Ectodermal cell (in vitro differentiated cells): ENCODE measurements at regions not wholly inside any gene's neighbourhood (a gene's known extent, or its start where the extent isn't known, plus 50 kb on each side); places are given as distances from the start of the nearest gene placed in this dataset.

Experiments
- H3K27ac ChIP-seq: 2 replicates; pipeline ENCODE4 v1.7.0; 2013; ENCODE audit warnings: mild to moderate bottlenecking, low read depth, low read length; ENCODE audit not compliant: insufficient read depth, poor library complexity, severe bottlenecking
- H3K27me3 ChIP-seq: 2 replicates; pipeline ENCODE4 v1.7.0; 2013; ENCODE audit warnings: mild to moderate bottlenecking, low read length; ENCODE audit not compliant: insufficient read depth, control insufficient read depth, poor library complexity, severe bottlenecking
- H3K36me3 ChIP-seq: one replicate; pipeline ENCODE4 v1.7.0; 2013; ENCODE audit warnings: low read length; ENCODE audit not compliant: control insufficient read depth, insufficient read depth
- H3K4me1 ChIP-seq: one replicate; pipeline ENCODE4 v1.7.0; 2013; ENCODE audit warnings: low read length; ENCODE audit not compliant: control insufficient read depth, insufficient read depth
- H3K4me3 ChIP-seq: 2 replicates; pipeline ENCODE4 v1.7.0; 2013; ENCODE audit warnings: low read depth, low read length, control low read depth; ENCODE audit not compliant: insufficient read depth
- H3K9me3 ChIP-seq: 2 replicates; pipeline ENCODE4 v1.7.0; 2013; ENCODE audit warnings: mild to moderate bottlenecking, low read length, moderate library complexity; ENCODE audit not compliant: control insufficient read depth
- WGBS, 2 experiments: methylation state at CpG; one replicate each; pipeline ENCODE4 v1.1.7; 2013; ENCODE audit warnings: missing lambda C conversion rate in 2 of 2; 5-methylcytosine and 5-hydroxymethylcytosine counted together

DNA sequence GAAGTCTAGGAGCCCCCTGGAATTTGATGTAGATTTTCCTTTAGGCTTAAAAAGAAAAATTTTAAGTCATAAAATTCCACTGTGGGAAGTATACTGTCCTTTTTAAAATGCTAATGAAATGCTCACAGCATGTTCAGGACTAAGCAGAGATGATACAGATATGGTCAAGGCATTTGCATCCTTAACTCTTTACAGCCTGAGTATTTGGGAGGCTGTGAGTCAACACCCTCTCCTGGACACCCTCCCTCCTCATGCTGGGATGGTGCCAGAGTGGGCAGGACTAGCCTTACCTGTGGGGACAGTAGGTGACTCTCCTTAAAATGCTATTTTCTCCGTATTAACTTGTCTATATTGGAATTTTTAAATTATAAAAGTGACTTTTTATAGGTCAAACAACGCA is 197.4 kb upstream of the ELL2 start:
- Histone ChIP-seq H3K27me3 (no peaks in the 10 kb centered on the region), H3K9me3 (no peaks in the 10 kb centered on the region), H3K4me3 (no peak overlapping the region), H3K27ac (no peak overlapping the region), H3K36me3 (no peaks in the 10 kb centered on the region), H3K4me1 (no peaks in the 10 kb centered on the region)
- 89 to 100% methylated on average over 1 to 2 of the region's 2 CpGs for WGBS, 2 experiments

DNA sequence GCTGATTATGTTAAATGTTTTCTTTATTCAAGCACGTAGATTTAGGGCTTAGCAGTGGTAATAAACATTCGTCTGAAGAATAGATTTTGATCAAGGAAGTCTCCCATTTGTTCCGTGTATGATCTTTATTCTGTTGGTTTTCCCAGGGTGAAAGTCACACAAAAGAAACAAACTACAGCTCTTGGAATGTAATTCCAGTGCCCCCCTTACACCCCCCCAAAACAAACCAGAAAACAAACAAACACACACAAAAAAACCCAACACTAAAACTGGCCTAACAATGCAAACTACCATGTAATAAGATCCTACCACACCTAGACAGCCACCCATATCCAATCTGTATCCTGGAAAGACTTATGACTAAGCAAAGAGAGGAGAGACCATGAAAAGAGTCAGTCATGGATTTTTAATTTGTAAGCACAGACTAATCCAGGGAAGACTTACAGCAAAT is 196.2 kb upstream of the ELL2 start:
- H3K27ac ChIP-seq, result no peak overlapping the region
- H3K4me3 ChIP-seq, result no peak overlapping the region
- 81 to 94% methylated on average over 3 of the region's 3 CpGs for WGBS, 2 experiments

GRCh38 chr5:96157077-96157780 is 195.6 kb upstream of the ELL2 start:
- Histone ChIP-seq H3K9me3 (no peaks in the 10 kb centered on the region), H3K4me3 (no peak overlapping the region), H3K4me1 (no peaks in the 10 kb centered on the region), H3K27ac (no peak overlapping the region), H3K27me3 (no peaks in the 10 kb centered on the region), H3K36me3 (no peaks in the 10 kb centered on the region)
- WGBS, 2 experiments, result 95% methylated on average over 4 of the region's 4 CpGs

More for the DNA sequence above, 196.2 kb upstream of the ELL2 start:
- no peaks in the 10 kb centered on the region for H3K36me3 ChIP-seq
- no peaks in the 10 kb centered on the region for H3K9me3 ChIP-seq
- H3K27me3 ChIP-seq, result no peaks in the 10 kb centered on the region
- no peaks in the 10 kb centered on the region for H3K4me1 ChIP-seq

DNA sequence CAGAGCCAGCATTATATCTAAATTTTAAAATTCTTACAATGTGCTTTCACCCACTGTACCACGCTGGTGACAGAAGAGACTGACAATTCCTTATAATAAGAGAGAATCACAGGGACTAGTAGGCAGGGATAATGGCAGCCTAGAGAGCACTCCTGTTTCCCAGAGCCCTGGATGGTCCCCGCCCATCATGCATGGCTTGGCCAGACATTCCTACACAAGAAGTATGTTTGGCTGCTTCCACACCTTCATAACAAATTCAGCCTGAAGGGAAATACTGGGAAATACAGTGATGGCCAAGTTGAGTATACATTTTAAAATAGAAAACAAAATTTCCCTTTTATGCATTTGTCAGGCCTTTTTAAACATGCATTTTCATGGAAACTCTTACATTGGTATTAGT is 193.5 kb upstream of the ELL2 start:
- Histone ChIP-seq H3K4me1 (no peaks in the 10 kb centered on the region), H3K36me3 (no peaks in the 10 kb centered on the region), H3K4me3 (no peak overlapping the region), H3K9me3 (no peaks in the 10 kb centered on the region), H3K27me3 (no peaks in the 10 kb centered on the region), H3K27ac (no peak overlapping the region)
- 94 to 100% methylated on average over 2 of the region's 2 CpGs for WGBS, 2 experiments

- Histone ChIP-seq H3K4me1 (no peaks in the 10 kb centered on the region), H3K9me3 (no peaks in the 10 kb centered on the region), H3K27ac (no peak overlapping the region), H3K27me3 (no peaks in the 10 kb centered on the region), H3K4me3 (no peak overlapping the region), H3K36me3 (no peaks in the 10 kb centered on the region)
- WGBS, 2 experiments, result 86 to 90% methylated on average over 2 of the region's 2 CpGs
Measured at GRCh38 chr5:96151891-96152290, 190.2 kb upstream of the ELL2 start.

DNA sequence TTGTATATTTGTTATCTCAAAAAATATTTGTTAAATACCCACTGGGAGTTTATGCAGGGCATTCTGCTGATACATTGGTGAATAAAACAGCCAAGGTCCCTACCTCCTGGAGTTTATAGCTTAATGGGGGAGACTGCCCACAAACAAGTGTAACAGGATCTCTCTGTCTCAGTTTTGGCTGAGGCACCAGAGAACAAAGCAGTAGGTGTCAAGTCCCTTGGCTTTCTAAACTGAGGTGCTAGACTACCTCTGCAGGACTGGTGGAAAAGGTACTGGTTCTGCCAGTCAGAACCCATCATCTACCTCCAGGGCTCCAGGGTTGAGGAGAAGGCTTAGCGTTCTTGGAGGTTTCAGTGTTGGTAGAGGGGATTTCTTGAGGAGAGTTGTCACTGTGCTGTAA is 188.4 kb upstream of the ELL2 start:
- H3K9me3 ChIP-seq, result no peaks in the 10 kb centered on the region
- H3K4me3 ChIP-seq, result no peak overlapping the region
- no peak overlapping the region for H3K27ac ChIP-seq
- 64 to 80% methylated on average over 1 of the region's 1 CpG for WGBS, 2 experiments
- no peaks in the 10 kb centered on the region for H3K4me1 ChIP-seq
- H3K36me3 ChIP-seq, result no peaks in the 10 kb centered on the region
- no peaks in the 10 kb centered on the region for H3K27me3 ChIP-seq

GRCh38 chr5:96149546-96149945 is 187.9 kb upstream of the ELL2 start:
- no peak overlapping the region for H3K4me3 ChIP-seq
- no peaks in the 10 kb centered on the region for H3K4me1 ChIP-seq
- no peaks in the 10 kb centered on the region for H3K36me3 ChIP-seq
- no peaks in the 10 kb centered on the region for H3K9me3 ChIP-seq
- no peak overlapping the region for H3K27ac ChIP-seq
- 95 to 100% methylated on average over 1 of the region's 1 CpG for WGBS, 2 experiments
- H3K27me3 ChIP-seq, result no peaks in the 10 kb centered on the region

DNA sequence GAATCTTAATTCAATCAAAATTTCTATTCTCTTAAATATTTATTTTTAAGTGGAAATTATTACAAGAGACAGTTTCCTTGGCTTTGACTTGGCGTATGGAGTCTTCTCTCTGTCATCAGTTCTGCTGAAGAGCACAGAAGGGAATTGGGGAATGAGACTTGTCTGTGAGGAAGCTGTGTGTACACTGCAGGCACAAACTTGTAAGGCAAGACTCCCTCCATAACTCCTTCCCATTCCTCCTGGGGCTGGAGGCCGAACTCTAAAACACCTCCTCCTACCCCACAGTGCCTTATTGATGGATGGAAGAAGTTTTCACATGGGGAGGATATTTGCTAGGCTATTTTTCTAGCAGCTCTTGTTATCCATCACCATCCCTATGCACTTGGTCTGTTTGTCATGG is 187.4 kb upstream of the ELL2 start:
- no peak overlapping the region for H3K4me3 ChIP-seq
- no peak overlapping the region for H3K27ac ChIP-seq
- no peaks in the 10 kb centered on the region for H3K27me3 ChIP-seq
- 100% methylated on average over 1 of the region's 2 CpGs for WGBS, 2 experiments
- no peaks in the 10 kb centered on the region for H3K4me1 ChIP-seq
- H3K36me3 ChIP-seq, result no peaks in the 10 kb centered on the region
- H3K9me3 ChIP-seq, result no peaks in the 10 kb centered on the region

- H3K9me3 ChIP-seq, result no peaks in the 10 kb centered on the region
- H3K27ac ChIP-seq, result no peak overlapping the region
- H3K27me3 ChIP-seq, result no peaks in the 10 kb centered on the region
- no peak overlapping the region for H3K4me3 ChIP-seq
- H3K4me1 ChIP-seq, result no peaks in the 10 kb centered on the region
- no peaks in the 10 kb centered on the region for H3K36me3 ChIP-seq
- WGBS, 2 experiments, result 95 to 98% methylated on average over 4 of the region's 4 CpGs
Measured at GRCh38 chr5:96148376-96148775, 186.7 kb upstream of the ELL2 start.

- Histone ChIP-seq H3K27ac (no peak overlapping the region), H3K36me3 (no peaks in the 10 kb centered on the region), H3K4me1 (no peaks in the 10 kb centered on the region), H3K9me3 (no peaks in the 10 kb centered on the region), H3K27me3 (no peaks in the 10 kb centered on the region), H3K4me3 (no peak overlapping the region)
- WGBS, 2 experiments, result 97 to 98% methylated on average over 2 of the region's 2 CpGs
Measured at GRCh38 chr5:96147866-96148265, 186.2 kb upstream of the ELL2 start.

DNA sequence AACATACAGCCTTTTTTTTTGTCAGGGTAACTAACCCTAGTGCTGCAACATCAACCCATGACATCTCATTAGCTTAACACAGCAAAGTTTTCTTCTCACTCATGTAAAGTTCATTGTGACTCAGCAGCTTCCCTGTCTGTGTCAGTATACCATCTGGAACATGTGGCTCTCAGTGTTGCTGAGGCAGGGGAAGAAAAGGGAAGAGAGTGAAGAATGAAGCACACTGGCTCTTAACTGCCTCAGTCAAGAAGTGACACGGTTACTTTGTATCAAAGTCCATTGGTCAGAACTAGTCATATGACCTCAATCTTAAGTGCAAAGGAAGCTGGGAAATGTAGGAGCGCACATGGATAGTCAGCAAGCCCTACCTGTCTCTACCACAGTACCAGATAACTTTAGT is 185.0 kb upstream of the ELL2 start:
- Histone ChIP-seq H3K36me3 (no peaks in the 10 kb centered on the region), H3K9me3 (no peaks in the 10 kb centered on the region), H3K4me3 (no peak overlapping the region), H3K27me3 (no peaks in the 10 kb centered on the region), H3K27ac (no peak overlapping the region), H3K4me1 (no peaks in the 10 kb centered on the region)
- 71 to 83% methylated on average over 1 to 2 of the region's 2 CpGs for WGBS, 2 experiments
